A673 (cell line): ENCODE measurements at regions not wholly inside any gene's neighbourhood (a gene's known extent, or its start where the extent isn't known, plus 50 kb on each side); places are given as distances from the start of the nearest gene placed in this dataset.

Source experiments
- CTCF ChIP-seq: fragments of 300-800, 200-600 bp; sonication (generic); conservative IDR thresholded peaks from 2 replicates; pipeline ENCODE4 v1.5.1; 2017; ENCODE audit warnings: low read depth, mild to moderate bottlenecking, antibody characterized with exemption, low read length, moderate library complexity, mixed read lengths
- EZH2 ChIP-seq: fragments of 200-600 bp; sonication (generic); IDR thresholded peaks from 2 replicates; pipeline ENCODE4 v1.6.1; 2017; ENCODE audit warnings: borderline replicate concordance, low read depth, mild to moderate bottlenecking, mixed read lengths, antibody characterized with exemption, low read length; ENCODE audit not compliant: poor library complexity, severe bottlenecking

GRCh38 chr12:61546296-61546695 is 713.9 kb upstream of the USP15 start:
- no peak for TF ChIP-seq CTCF
- no peak for TF ChIP-seq EZH2
